HUES64 (cell line): ENCODE measurements at regions not wholly inside any gene's neighbourhood (a gene's known extent, or its start where the extent isn't known, plus 50 kb on each side); places are given as distances from the start of the nearest gene placed in this dataset.
A peak's percentile ranks its signal among the peaks of the same experiment; 100 is the strongest.
"Not testable (repeated sequence)": the region's sequence is repeated elsewhere in the genome, so short reads cannot be mapped to it uniquely, and the experiment has no call there.

Experiments used
- H3K27ac ChIP-seq: 2 replicates; pipeline ENCODE4 v1.7.0; 2013; ENCODE audit warnings: low read depth, low read length, inconsistent platforms
- H3K27me3 ChIP-seq: 2 replicates; pipeline ENCODE4 v1.6.1; 2013; ENCODE audit warnings: mild to moderate bottlenecking, low read length; ENCODE audit not compliant: insufficient read depth
- H3K36me3 ChIP-seq: 2 replicates; pipeline ENCODE4 v1.6.1; 2013; ENCODE audit warnings: mild to moderate bottlenecking, low read length; ENCODE audit not compliant: insufficient read depth
- H3K4me1 ChIP-seq: 2 replicates; pipeline ENCODE4 v1.6.1; 2013; ENCODE audit warnings: mild to moderate bottlenecking, low read length, moderate library complexity; ENCODE audit not compliant: insufficient read depth
- H3K4me3 ChIP-seq: 2 replicates; pipeline ENCODE4 v1.5.1; 2013; ENCODE audit warnings: mild to moderate bottlenecking, low read length, moderate library complexity
- H3K9ac ChIP-seq: 2 replicates; pipeline ENCODE4 v1.6.1; 2013; ENCODE audit warnings: mild to moderate bottlenecking, low read depth, low read length
- H3K9me3 ChIP-seq: 2 replicates; pipeline ENCODE4 v1.6.1; 2013; ENCODE audit warnings: low read depth, low read length; ENCODE audit not compliant: insufficient read depth
- WGBS: fragments of 150-250, 120-280 bp; methylation state at CpG from one replicate; pipeline ENCODE4 v1.1.7; 2013; ENCODE audit warnings: missing lambda C conversion rate; 5-methylcytosine and 5-hydroxymethylcytosine counted together

- not testable (repeated sequence) for H3K36me3 ChIP-seq, H3K4me3 ChIP-seq, H3K27ac ChIP-seq, H3K9ac ChIP-seq, H3K9me3 ChIP-seq, H3K27me3 ChIP-seq, H3K4me1 ChIP-seq
- WGBS: 92% methylated on average over 3 of the region's 3 CpGs
Measured at GRCh38 chr12:116327992-116328391, 50.5 kb upstream of the MED13L start.

GRCh38 chr12:116331876-116332275 is 54.4 kb upstream of the MED13L start:
- WGBS: 99% methylated on average over 2 of the region's 2 CpGs
- Histone ChIP-seq H3K27me3 (no peaks in the 10 kb centered on the region), H3K9ac (no peak overlapping the region), H3K36me3 (no peaks in the 10 kb centered on the region), H3K9me3 (no peaks in the 10 kb centered on the region), H3K4me3 (no peak overlapping the region), H3K27ac (no peak overlapping the region), H3K4me1 (peaks cover 9% of the 10 kb centered on the region; the same call in 1 of the 2 replicates)

GRCh38 chr12:116332705-116333380 is 55.4 kb upstream of the MED13L start:
- H3K4me1 ChIP-seq: peaks cover 9% of the 10 kb centered on the region; the same call in 1 of the 2 replicates
- H3K36me3 ChIP-seq: no peaks in the 10 kb centered on the region
- WGBS: 87% methylated on average over 11 of the region's 11 CpGs
- no peaks in the 10 kb centered on the region for H3K9me3 ChIP-seq
- no peak overlapping the region for H3K9ac ChIP-seq
- H3K27ac ChIP-seq: no peak overlapping the region
- no peaks in the 10 kb centered on the region for H3K27me3 ChIP-seq
- H3K4me3 ChIP-seq: no peak overlapping the region

DNA sequence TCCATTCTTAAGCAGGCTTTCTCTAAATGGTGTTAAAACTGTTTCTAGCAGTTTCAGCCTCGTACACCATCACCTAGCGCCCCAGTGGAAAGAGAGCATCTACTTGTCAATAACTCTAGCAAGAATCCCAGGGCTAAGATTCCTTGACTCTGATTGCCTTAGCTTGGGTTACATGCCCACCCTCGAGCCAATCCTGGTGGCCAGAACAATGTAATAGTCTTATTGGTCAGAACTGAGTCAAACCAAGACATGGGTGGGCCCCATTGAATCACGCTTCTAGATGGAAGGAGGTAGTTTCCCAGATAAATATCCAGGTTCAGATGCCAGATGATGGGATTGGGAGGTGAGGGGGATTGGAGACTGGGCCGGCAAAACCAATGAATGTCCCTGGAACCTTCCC is 55.9 kb upstream of the MED13L start:
- Histone ChIP-seq H3K9ac (no peak overlapping the region), H3K4me3 (no peak overlapping the region), H3K9me3 (no peaks in the 10 kb centered on the region), H3K27me3 (no peaks in the 10 kb centered on the region), H3K36me3 (no peaks in the 10 kb centered on the region), H3K27ac (no peak overlapping the region), H3K4me1 (peaks cover 9% of the 10 kb centered on the region; the same call in 1 of the 2 replicates)
- WGBS: 88% methylated on average over 4 of the region's 5 CpGs

DNA sequence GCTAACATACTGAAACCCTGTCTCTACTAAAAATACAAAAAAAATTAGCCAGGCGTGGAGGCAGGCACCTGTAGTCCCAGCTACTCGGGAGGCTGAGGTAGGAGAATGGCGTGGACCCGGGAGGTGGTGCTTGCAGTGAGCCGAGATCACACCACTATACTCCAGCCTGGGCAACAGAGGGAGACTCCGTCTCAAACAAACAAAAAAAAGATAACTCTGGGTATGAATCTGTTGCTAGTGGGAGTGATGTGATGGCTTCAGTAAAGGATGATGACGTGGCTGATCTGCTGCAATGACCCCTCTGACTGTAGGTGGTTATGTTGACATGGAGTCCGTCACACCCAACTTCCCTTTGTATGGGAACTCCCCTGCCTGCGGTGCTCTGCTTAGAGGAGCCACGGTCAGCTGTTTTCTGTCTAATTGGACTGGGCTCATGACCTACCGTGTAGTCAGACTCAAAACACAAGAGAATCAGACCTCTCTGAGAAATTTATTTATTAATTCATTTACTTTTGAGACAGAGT is 59.1 kb upstream of the MED13L start:
- Histone ChIP-seq H3K4me1 (peaks cover 17% of the 10 kb centered on the region; the same call in 1 of the 2 replicates), H3K9me3 (no peaks in the 10 kb centered on the region), H3K4me3 (no peak overlapping the region), H3K9ac (no peak overlapping the region), H3K27me3 (no peaks in the 10 kb centered on the region), H3K36me3 (no peaks in the 10 kb centered on the region), H3K27ac (no peak overlapping the region)
- 94% methylated on average over 11 of the region's 11 CpGs for WGBS

DNA sequence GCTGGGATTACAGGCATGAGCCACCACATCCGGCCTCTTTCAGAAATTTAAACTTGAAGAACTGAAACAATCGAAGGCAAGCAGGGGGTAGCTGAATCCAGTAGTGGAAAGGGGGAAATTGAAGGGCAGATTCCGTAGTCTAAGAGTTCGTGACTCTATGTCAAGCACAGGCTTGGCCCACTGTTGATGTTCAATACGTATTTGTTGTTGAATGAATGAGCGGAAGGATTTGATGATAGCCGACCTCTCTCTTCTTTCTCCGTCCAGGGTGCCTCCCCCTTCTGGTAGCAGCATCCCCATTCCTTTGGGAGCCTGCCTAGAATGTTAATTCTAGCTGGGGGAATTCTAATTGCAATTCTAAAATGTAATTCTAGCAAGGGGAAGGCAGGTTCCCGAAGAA is 59.8 kb upstream of the MED13L start:
- Histone ChIP-seq H3K27ac (no peak overlapping the region), H3K4me3 (no peak overlapping the region), H3K9ac (no peak overlapping the region), H3K9me3 (no peaks in the 10 kb centered on the region), H3K4me1 (peaks cover 17% of the 10 kb centered on the region; the same call in 1 of the 2 replicates), H3K36me3 (no peaks in the 10 kb centered on the region), H3K27me3 (no peaks in the 10 kb centered on the region)
- WGBS: 72% methylated on average over 9 of the region's 9 CpGs

DNA sequence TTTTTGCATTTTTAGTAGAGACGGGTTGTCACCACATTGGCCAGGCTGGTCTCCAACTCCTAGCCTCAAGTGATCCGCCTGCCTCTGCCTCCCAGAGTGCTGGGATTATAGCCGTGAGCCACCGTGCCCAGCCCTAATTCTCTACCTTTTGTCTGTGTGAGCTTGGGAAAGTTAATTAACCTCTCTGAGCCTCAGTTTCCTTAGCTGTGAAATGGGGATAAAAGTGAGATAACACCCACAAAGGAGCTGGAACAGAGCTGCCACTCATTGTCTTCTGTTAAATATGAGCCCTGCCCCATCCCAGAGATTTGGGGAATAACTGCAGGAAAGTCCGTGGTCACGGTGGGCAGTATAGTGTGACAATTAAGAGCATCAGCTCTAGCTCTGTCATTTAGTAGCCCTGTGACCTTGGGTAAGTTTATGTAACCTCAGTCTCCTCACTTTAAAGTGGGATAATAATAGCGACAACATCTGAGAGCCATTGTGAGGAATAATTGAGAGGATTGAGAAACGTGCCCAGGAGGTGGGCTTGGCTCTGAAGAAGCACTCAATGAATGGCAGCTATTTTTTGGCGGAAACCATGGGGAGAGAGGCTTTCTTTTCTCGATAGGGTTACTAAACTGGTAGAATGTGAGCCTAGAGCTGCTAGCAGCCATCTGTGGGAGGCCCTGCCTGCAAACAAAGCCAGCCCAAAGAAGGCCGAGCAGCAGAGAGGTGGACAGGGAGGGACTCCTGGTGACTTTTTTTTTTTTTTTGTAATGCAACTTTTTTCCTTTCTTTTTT is 60.8 kb upstream of the MED13L start:
- H3K27me3 ChIP-seq: no peaks in the 10 kb centered on the region
- peaks cover 14% of the 10 kb centered on the region; the same call in 1 of the 2 replicates for H3K4me1 ChIP-seq
- H3K27ac ChIP-seq: peak overlapping the region; percentile 55; the same call in 1 of the 2 replicates
- H3K4me3 ChIP-seq: no peak overlapping the region
- no peak overlapping the region for H3K9ac ChIP-seq
- H3K9me3 ChIP-seq: peaks cover 4% of the 10 kb centered on the region; the same call in 1 of the 2 replicates
- 46% methylated on average over 11 of the region's 11 CpGs for WGBS
- no peaks in the 10 kb centered on the region for H3K36me3 ChIP-seq

GRCh38 chr12:116339062-116339461 is 61.6 kb upstream of the MED13L start:
- WGBS: 97% methylated on average over 2 of the region's 3 CpGs
- H3K9ac ChIP-seq: no peak overlapping the region
- H3K36me3 ChIP-seq: no peaks in the 10 kb centered on the region
- H3K4me1 ChIP-seq: peaks cover 8% of the 10 kb centered on the region; the same call in 1 of the 2 replicates
- H3K4me3 ChIP-seq: no peak overlapping the region
- peaks cover 10% of the 10 kb centered on the region; the same call in 1 of the 2 replicates for H3K9me3 ChIP-seq
- H3K27me3 ChIP-seq: no peaks in the 10 kb centered on the region
- H3K27ac ChIP-seq: peak overlapping the region; percentile 70; the same call in 1 of the 2 replicates

GRCh38 chr12:116339800-116340371 is 62.4 kb upstream of the MED13L start:
- no peaks in the 10 kb centered on the region for H3K36me3 ChIP-seq
- no peak overlapping the region for H3K27ac ChIP-seq
- H3K9ac ChIP-seq: no peak overlapping the region
- 94% methylated on average over 3 of the region's 3 CpGs for WGBS
- peaks cover 10% of the 10 kb centered on the region; the same call in 1 of the 2 replicates for H3K9me3 ChIP-seq
- H3K27me3 ChIP-seq: no peaks in the 10 kb centered on the region
- H3K4me1 ChIP-seq: peaks cover 8% of the 10 kb centered on the region; the same call in 1 of the 2 replicates
- no peak overlapping the region for H3K4me3 ChIP-seq

- WGBS: 96% methylated on average over 1 of the region's 1 CpG
- Histone ChIP-seq H3K27ac (no peak overlapping the region), H3K36me3 (no peaks in the 10 kb centered on the region), H3K9ac (no peak overlapping the region), H3K4me1 (peaks cover 19% of the 10 kb centered on the region; the same call in 1 of the 2 replicates), H3K27me3 (no peaks in the 10 kb centered on the region), H3K4me3 (no peak overlapping the region), H3K9me3 (peaks cover 10% of the 10 kb centered on the region; the same call in 1 of the 2 replicates)
Measured at GRCh38 chr12:116343331-116343884, 65.9 kb upstream of the MED13L start.
